Panc1 (cell line): ENCODE measurements at regions not wholly inside any gene's neighbourhood (a gene's known extent, or its start where the extent isn't known, plus 50 kb on each side); places are given as distances from the start of the nearest gene placed in this dataset.

Source experiments
- POLR2AphosphoS5 ChIP-seq: IDR thresholded peaks from 2 replicates; pipeline ENCODE4 v1.6.1; 2012; ENCODE audit warnings: mild to moderate bottlenecking, low read depth, low read length, moderate library complexity
- SIN3A ChIP-seq: IDR thresholded peaks from 2 replicates; pipeline ENCODE4 v1.6.1; 2012; ENCODE audit warnings: low read depth, mild to moderate bottlenecking, low read length, moderate library complexity, borderline replicate concordance; ENCODE audit not compliant: insufficient read depth
- TCF7L2 ChIP-seq: IDR thresholded peaks from 2 replicates; pipeline ENCODE4 v1.6.1; 2011; ENCODE audit warnings: mild to moderate bottlenecking, low read depth, low read length, inconsistent platforms
- TF ChIP-seq, protein P1 (sequence below): fragments of 450-650 bp; IDR thresholded peaks from 2 replicates; pipeline ENCODE4 v1.5.1; 2017; ENCODE audit warnings: mild to moderate bottlenecking
- TF ChIP-seq, protein P2 (sequence below), 2 experiments: IDR thresholded peaks; 2 replicates each; pipeline ENCODE4 v1.6.1; 2011 to 2012; ENCODE audit warnings: low read depth in 2 of 2, control low read depth in 1 of 2, low read length in 1 of 2, mild to moderate bottlenecking in 1 of 2, moderate library complexity in 1 of 2; ENCODE audit not compliant: insufficient read depth in 1 of 2

DNA sequence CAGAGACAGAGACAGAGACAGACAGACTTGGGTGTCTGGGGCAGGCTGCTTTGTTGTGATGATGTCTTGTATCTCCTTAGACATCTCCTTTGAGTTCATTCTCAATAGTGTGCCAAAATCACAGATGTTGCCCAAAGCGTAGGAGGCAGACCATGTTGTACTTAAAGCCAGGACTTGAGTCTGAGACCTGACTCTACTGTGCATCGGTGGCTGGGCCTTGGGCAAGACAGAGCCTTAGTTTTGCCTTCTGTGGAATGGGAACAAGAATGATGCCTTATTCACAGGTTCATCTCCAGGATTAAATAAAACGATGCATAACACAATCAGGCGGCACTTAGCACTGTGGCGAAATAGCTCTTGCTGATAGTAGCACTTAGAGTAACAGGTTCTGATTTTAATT lies 230.3 kb downstream of the AACS start:
- TF ChIP-seq, protein P1, sequence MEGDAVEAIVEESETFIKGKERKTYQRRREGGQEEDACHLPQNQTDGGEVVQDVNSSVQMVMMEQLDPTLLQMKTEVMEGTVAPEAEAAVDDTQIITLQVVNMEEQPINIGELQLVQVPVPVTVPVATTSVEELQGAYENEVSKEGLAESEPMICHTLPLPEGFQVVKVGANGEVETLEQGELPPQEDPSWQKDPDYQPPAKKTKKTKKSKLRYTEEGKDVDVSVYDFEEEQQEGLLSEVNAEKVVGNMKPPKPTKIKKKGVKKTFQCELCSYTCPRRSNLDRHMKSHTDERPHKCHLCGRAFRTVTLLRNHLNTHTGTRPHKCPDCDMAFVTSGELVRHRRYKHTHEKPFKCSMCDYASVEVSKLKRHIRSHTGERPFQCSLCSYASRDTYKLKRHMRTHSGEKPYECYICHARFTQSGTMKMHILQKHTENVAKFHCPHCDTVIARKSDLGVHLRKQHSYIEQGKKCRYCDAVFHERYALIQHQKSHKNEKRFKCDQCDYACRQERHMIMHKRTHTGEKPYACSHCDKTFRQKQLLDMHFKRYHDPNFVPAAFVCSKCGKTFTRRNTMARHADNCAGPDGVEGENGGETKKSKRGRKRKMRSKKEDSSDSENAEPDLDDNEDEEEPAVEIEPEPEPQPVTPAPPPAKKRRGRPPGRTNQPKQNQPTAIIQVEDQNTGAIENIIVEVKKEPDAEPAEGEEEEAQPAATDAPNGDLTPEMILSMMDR, result no peak
- no peak for TF ChIP-seq TCF7L2
- TF ChIP-seq, protein P2, sequence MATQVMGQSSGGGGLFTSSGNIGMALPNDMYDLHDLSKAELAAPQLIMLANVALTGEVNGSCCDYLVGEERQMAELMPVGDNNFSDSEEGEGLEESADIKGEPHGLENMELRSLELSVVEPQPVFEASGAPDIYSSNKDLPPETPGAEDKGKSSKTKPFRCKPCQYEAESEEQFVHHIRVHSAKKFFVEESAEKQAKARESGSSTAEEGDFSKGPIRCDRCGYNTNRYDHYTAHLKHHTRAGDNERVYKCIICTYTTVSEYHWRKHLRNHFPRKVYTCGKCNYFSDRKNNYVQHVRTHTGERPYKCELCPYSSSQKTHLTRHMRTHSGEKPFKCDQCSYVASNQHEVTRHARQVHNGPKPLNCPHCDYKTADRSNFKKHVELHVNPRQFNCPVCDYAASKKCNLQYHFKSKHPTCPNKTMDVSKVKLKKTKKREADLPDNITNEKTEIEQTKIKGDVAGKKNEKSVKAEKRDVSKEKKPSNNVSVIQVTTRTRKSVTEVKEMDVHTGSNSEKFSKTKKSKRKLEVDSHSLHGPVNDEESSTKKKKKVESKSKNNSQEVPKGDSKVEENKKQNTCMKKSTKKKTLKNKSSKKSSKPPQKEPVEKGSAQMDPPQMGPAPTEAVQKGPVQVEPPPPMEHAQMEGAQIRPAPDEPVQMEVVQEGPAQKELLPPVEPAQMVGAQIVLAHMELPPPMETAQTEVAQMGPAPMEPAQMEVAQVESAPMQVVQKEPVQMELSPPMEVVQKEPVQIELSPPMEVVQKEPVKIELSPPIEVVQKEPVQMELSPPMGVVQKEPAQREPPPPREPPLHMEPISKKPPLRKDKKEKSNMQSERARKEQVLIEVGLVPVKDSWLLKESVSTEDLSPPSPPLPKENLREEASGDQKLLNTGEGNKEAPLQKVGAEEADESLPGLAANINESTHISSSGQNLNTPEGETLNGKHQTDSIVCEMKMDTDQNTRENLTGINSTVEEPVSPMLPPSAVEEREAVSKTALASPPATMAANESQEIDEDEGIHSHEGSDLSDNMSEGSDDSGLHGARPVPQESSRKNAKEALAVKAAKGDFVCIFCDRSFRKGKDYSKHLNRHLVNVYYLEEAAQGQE (IDR thresholded peaks at IDR 0.05; ENCODE audit: insufficient read depth in 1 of 2, low read depth in 2 of 2, low read length in 1 of 2), result no peak
- no peak for TF ChIP-seq SIN3A
- TF ChIP-seq POLR2AphosphoS5, result no peak
